ENCODE measurements at regions not wholly inside any gene's neighbourhood (a gene's known extent, or its start where the extent isn't known, plus 50 kb on each side); places are given as distances from the start of the nearest gene placed in this dataset.

GRCh38 chr20:16219182-16219581 is 354.1 kb downstream of the KIF16B start:
- TF ChIP-seq POLR2A (IDR thresholded peaks at IDR 0.05; ENCODE audit: low read depth, low read length) (no peak), POLR2AphosphoS5 (IDR thresholded peaks at IDR 0.05; ENCODE audit: low read depth, low read length) (no peak)
